Spleen (tissue), 7 donors: ENCODE measurements at regions not wholly inside any gene's neighbourhood (a gene's known extent, or its start where the extent isn't known, plus 50 kb on each side); places are given as distances from the start of the nearest gene placed in this dataset.

Experiments
- CTCF ChIP-seq, 11 experiments: fragments of 200-600 bp in 7 of 11; fragments of 450-650 bp in 4 of 11; sonication (generic) in 4 of 11; IDR thresholded peaks in 8 of 11; conservative IDR thresholded peaks in 3 of 11; 1 replicate in 7 of 11; 2 replicates in 4 of 11; pipeline versions ENCODE4 v1.4.0 to v1.8.0; 2016 to 2021; ENCODE audit warnings: antibody characterized with exemption in 11 of 11, inconsistent platforms in 4 of 11, mild to moderate bottlenecking in 1 of 11
- POLR2A ChIP-seq, 3 donors: fragments of 450-650 bp; IDR thresholded peaks; one replicate each; pipeline ENCODE4 v1.5.1; 2017; ENCODE audit warnings: antibody characterized with exemption in 3 of 3, mild to moderate bottlenecking in 1 of 3
- POLR2AphosphoS5 ChIP-seq, 3 donors: sonication (generic); formaldehyde crosslinking; IDR thresholded peaks; one replicate each; pipeline ENCODE4 v1.5.1; 2017; ENCODE audit warnings: antibody characterized with exemption in 3 of 3
- donor health status: DM: no; HTN: no; CAD: no; lungs with moderate emphysema.
- donor health status: DM: no; HTN: no; CAD: no.
- donor health status: DM: no; HTN: no; CAD: no.

- no peak for TF ChIP-seq POLR2A (IDR thresholded peaks at IDR 0.05)
- no peak for TF ChIP-seq CTCF (IDR thresholded peaks at IDR 0.05 in 8 of 11, conservative IDR thresholded peaks at IDR 0.05 in 3 of 11)
- no peak for TF ChIP-seq POLR2AphosphoS5 (IDR thresholded peaks at IDR 0.05)
These were observed 309.6 kb upstream of the GOLIM4 start for GRCh38 chr3:168405288-168405687.
